ENCODE measurements at regions not wholly inside any gene's neighbourhood (a gene's known extent, or its start where the extent isn't known, plus 50 kb on each side); places are given as distances from the start of the nearest gene placed in this dataset.

DNA sequence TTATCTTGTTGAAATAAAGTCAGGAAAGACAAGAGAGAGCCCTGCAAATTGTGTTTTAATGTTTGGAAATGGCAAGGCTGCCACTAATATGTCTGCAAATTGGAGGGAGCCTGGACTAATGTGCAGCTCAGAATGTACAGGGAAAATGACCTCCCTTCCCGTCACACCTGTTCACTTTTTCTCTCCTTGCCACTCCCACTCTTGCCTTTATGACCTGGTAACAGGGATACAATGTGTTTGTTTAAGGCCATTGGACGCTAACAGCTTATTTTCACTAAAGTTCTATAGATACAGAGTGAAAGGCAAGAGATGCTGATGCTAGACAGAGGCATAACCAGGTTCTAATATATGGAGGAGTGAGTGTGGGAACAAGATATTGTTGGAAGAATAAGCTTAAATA, 203.9 kb downstream of the RAB38 start:
- TF ChIP-seq, protein P1, sequence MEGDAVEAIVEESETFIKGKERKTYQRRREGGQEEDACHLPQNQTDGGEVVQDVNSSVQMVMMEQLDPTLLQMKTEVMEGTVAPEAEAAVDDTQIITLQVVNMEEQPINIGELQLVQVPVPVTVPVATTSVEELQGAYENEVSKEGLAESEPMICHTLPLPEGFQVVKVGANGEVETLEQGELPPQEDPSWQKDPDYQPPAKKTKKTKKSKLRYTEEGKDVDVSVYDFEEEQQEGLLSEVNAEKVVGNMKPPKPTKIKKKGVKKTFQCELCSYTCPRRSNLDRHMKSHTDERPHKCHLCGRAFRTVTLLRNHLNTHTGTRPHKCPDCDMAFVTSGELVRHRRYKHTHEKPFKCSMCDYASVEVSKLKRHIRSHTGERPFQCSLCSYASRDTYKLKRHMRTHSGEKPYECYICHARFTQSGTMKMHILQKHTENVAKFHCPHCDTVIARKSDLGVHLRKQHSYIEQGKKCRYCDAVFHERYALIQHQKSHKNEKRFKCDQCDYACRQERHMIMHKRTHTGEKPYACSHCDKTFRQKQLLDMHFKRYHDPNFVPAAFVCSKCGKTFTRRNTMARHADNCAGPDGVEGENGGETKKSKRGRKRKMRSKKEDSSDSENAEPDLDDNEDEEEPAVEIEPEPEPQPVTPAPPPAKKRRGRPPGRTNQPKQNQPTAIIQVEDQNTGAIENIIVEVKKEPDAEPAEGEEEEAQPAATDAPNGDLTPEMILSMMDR (IDR thresholded peaks at IDR 0.05; ENCODE audit: insufficient read depth, low read depth, low read length): no peak
- no peak for TF ChIP-seq EZH2 (IDR thresholded peaks at IDR 0.05; ENCODE audit: insufficient read depth, low read length)
